Activated CD8-positive, alpha-beta T cell treated with anti-CD3 and anti-CD28 coated beads, Interleukin-2, amount 10 ng/mL, durations not matched to agents 7 days and 5 days (primary cell): ENCODE measurements at regions not wholly inside any gene's neighbourhood (a gene's known extent, or its start where the extent isn't known, plus 50 kb on each side); places are given as distances from the start of the nearest gene placed in this dataset.

Experiments
- ATAC-seq: fragments of 150-1000 bp; cut with Tn5 transposase; one replicate; pipeline ENCODE4 v1.10.0; 2021; ENCODE audit warnings: moderate library complexity
- CTCF ChIA-PET: fragments of 350-600 bp; sonication (Branson Sonifier 250); formaldehyde crosslinking; loops from one replicate; lab custom pipeline; 2021; ENCODE audit warnings: antibody characterized with exemption; lab: Charles Lee
- POLR2A ChIA-PET: fragments of 350-600 bp; sonication (Branson Sonifier 250); formaldehyde crosslinking; loops from one replicate; lab custom pipeline; 2021; ENCODE audit warnings: antibody characterized with exemption; lab: Charles Lee
- DNase-seq: peaks from one replicate; pipeline ENCODE4 v3.0.0-alpha.2; 2020
- H3K27ac Mint-ChIP-seq: one replicate; pipeline ENCODE4 v1.8.0; 2021; ENCODE audit warnings: mild to moderate bottlenecking, mixed read lengths
- H3K27me3 Mint-ChIP-seq: one replicate; pipeline ENCODE4 v1.8.0; 2021; ENCODE audit warnings: low read depth, mixed read lengths
- H3K36me3 Mint-ChIP-seq: one replicate; pipeline ENCODE4 v1.8.0; 2021; ENCODE audit warnings: low read depth, mixed read lengths
- H3K4me1 Mint-ChIP-seq: one replicate; pipeline ENCODE4 v1.8.0; 2021; ENCODE audit warnings: low read depth, mixed read lengths
- H3K4me3 Mint-ChIP-seq: one replicate; pipeline ENCODE4 v1.8.0; 2021; ENCODE audit warnings: mild to moderate bottlenecking, mixed read lengths
- H3K9me3 Mint-ChIP-seq: one replicate; pipeline ENCODE4 v1.8.0; 2022; ENCODE audit warnings: mixed read lengths; ENCODE audit not compliant: insufficient read depth

DNA sequence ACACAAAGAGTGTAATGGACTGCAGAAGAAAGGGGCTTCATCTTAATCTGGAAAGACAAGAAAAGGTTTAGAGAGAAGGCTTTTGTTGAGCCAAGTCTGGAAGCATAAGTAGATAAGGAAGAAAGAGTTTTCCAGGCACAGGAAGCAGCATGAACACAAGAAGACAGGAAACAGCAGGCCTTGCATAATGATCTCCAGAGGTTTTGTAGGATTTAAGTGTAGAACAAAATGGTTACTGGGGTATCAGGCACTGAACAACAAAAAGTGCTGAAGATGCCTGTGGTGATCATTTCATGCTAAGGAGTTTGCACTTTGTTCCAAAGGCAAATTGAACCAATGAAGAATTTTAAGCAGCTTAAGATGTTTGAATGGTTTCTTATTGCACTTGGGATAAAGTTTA lies 281.6 kb upstream of the TANK start:
- H3K9me3 Mint-ChIP-seq: no peaks in the 10 kb centered on the region
- ATAC-seq (no peak), DNase-seq (no peak)
- H3K4me1 Mint-ChIP-seq: no peaks in the 10 kb centered on the region
- no peaks in the 10 kb centered on the region for H3K36me3 Mint-ChIP-seq
- H3K27me3 Mint-ChIP-seq: peaks cover 2% of the 10 kb centered on the region
- H3K27ac Mint-ChIP-seq: no peak overlapping the region
- ChIA-PET POLR2A (no interaction called here), CTCF (no interaction called here)
- no peak overlapping the region for H3K4me3 Mint-ChIP-seq

DNA sequence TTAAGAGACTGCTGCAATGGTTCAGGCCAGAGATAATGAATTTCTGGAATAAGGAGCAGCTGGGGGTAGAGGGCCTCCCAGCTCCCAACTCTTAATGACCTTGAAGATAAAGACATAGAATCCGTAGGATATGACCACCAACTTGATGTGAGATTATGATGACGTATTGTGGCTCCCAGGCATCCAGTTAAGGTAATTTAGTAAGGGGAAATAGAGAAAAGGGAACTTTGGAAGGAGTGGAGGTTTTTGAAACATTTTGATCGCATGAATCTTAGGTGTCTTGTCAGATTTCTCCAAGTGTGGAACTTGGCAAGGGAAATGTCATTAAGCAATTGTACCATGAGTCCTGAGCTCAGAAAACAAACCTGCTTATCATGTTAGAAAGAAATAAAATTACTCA lies 277.3 kb upstream of the TANK start:
- ChIA-PET POLR2A (no interaction called here), CTCF (interaction anchor here (1.4 kb wide), 1 partner anchor 180 kb away, joined by 3 read pairs; no protein-coding TSS in a partner anchor)
- Mint-ChIP-seq H3K36me3 (no peaks in the 10 kb centered on the region), H3K4me1 (no peaks in the 10 kb centered on the region), H3K9me3 (no peaks in the 10 kb centered on the region), H3K27me3 (peaks cover 2% of the 10 kb centered on the region), H3K4me3 (no peak overlapping the region), H3K27ac (no peak overlapping the region)
- DNase-seq (no peak), ATAC-seq (no peak)

DNA sequence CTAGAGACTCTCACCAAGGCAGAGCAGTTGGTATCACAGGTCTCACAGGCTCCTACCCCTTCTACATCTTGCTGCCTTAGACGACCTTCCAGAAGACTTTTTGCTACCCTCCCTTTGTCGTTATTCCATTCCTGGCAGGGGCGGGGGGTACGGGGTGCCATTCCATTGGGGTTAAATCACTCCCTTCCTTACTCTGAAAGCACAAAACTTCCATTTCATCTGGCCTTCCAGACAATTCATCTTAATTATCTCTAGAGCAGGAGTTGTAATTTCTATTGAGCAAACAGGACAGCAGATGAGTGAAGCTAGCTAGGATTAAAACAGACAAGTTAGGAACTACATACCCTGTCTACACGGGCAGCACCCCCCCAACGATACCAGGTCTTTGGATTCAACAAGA lies 276.2 kb upstream of the TANK start:
- Mint-ChIP-seq H3K4me1 (no peaks in the 10 kb centered on the region), H3K27ac (no peak overlapping the region), H3K27me3 (peaks cover 2% of the 10 kb centered on the region), H3K9me3 (no peaks in the 10 kb centered on the region), H3K4me3 (no peak overlapping the region), H3K36me3 (no peaks in the 10 kb centered on the region)
- ATAC-seq (no peak), DNase-seq (no peak)
- POLR2A ChIA-PET: no interaction called here
- CTCF ChIA-PET: interaction anchor here (1.4 kb wide), 1 partner anchor 179 kb away, joined by 3 read pairs; no protein-coding TSS in a partner anchor

DNA sequence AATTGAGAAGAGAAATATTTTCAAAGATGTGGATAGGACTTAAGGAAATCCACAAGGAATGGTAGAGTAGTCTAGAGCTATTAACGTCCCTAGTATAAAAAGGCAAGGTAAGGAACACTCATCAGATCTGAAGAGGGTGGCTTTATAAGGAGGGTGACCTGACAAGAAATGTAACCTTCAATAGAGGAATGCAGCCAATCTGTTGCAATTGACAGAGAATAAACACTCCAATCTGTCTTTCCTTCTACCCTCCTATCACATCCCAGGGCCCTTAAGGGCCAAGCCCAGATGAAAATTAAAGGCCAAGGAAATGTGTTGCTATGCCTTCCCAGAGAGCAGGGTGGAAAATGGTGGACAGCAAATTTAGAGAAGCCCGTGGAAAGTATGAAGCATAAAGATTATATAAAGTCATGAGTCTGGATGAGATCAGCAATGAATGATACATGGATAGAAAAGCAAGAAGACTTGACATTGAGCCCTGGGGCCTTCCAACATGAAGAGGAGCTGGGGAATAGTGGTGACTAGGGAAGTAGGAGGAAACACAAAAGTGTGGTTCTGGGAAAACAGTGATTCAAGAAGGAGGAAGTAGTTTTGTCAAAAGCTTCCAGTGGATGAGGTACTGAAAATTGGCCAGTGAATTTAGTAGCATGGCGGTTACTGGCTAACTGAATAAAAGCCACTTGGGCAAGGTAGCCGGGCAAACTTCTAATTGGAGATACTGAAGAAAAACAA lies 270.6 kb upstream of the TANK start:
- no peaks in the 10 kb centered on the region for H3K27me3 Mint-ChIP-seq
- no peaks in the 10 kb centered on the region for H3K9me3 Mint-ChIP-seq
- CTCF ChIA-PET: interaction anchor here (0.6 kb wide), 1 partner anchor 67 kb away, joined by 3 read pairs; no protein-coding TSS in a partner anchor
- H3K4me3 Mint-ChIP-seq: no peak overlapping the region
- no peak for ATAC-seq
- no peak overlapping the region for H3K27ac Mint-ChIP-seq
- POLR2A ChIA-PET: no interaction called here
- no peaks in the 10 kb centered on the region for H3K4me1 Mint-ChIP-seq
- DNase-seq: no peak
- no peaks in the 10 kb centered on the region for H3K36me3 Mint-ChIP-seq

DNA sequence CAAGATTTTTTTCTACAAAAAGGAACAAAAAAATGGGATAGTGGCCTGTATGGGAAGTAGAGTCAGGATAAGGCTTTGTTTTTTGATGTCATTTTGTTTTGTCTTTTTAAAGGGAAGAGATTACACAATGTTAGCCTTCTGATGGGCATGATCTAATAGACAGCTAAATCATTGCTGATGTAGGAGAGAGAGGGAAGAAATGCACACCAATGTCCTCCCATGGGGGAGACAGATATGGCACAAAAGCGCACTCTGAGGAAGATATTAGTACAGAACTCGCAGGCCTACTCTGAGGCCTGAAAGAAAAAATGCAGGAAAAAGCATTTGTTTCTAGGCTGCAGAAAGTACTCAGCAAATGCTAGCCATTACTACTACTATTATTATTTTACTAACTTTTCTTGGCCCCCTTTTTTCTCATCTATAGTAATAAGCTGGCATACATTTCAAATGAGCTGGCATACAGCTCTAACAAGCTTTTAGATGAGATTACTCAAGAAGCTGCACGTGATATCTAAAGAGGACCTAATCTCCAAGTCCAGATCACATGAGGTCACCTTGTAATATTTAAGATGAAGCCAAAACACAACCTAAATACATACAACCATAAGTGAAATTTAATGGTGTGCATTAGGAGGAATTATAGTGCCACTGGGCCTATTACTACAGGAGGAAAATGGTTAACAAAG lies 269.4 kb upstream of the TANK start:
- Mint-ChIP-seq H3K9me3 (no peaks in the 10 kb centered on the region), H3K27me3 (no peaks in the 10 kb centered on the region), H3K4me1 (no peaks in the 10 kb centered on the region), H3K27ac (no peak overlapping the region), H3K4me3 (no peak overlapping the region), H3K36me3 (no peaks in the 10 kb centered on the region)
- DNase-seq: no peak
- ChIA-PET POLR2A (interaction anchor here (0.6 to 0.7 kb wide), 2 partner anchors 174 to 638 kb away, joined by 3 to 6 read pairs; no protein-coding TSS in a partner anchor), CTCF (no interaction called here)
- ATAC-seq: no peak

DNA sequence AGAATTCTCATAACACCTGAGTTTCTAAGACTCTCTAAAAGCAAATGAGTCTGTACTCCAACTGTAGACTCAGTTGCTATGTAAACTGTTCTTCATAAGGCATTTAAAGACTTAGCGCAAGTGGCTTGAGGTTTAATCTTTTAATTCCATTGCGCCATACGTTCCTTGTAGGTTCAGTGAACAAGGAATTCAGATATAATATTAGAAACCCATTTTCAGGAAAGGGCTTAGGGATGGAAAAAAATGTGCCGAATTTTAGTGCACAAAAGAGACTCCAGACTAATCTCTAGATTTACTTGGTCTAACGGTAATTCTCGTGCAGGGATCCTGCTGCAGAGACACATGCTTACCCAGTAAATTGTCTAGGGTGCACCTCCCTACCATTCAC lies 268.9 kb upstream of the TANK start:
- no peak overlapping the region for H3K4me3 Mint-ChIP-seq
- H3K36me3 Mint-ChIP-seq: no peaks in the 10 kb centered on the region
- H3K9me3 Mint-ChIP-seq: no peaks in the 10 kb centered on the region
- no peak for DNase-seq
- H3K27ac Mint-ChIP-seq: no peak overlapping the region
- no peak for ATAC-seq
- H3K4me1 Mint-ChIP-seq: no peaks in the 10 kb centered on the region
- ChIA-PET POLR2A (no interaction called here), CTCF (no interaction called here)
- H3K27me3 Mint-ChIP-seq: no peaks in the 10 kb centered on the region

DNA sequence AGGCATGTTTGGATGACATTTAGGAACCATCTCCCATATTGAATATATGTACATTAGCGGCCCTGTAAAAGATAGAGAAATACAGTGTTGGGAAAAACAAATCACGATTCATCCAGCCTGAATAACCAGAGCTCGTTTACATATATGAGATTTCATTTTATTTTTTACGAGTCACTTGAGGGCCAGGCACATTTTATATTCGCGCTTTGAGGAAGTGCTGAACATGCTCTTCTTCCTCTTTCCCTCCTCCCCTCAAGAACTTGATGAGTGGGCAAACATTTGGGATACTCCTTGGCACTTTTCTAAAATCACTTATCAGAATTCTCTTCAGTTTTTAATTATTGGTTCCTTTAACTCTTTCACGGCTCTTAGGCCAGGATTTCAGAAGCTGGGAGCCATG lies 268.0 kb upstream of the TANK start:
- H3K36me3 Mint-ChIP-seq: no peaks in the 10 kb centered on the region
- no peak for DNase-seq
- H3K27ac Mint-ChIP-seq: no peak overlapping the region
- no peak for ATAC-seq
- no peaks in the 10 kb centered on the region for H3K9me3 Mint-ChIP-seq
- no peak overlapping the region for H3K4me3 Mint-ChIP-seq
- H3K27me3 Mint-ChIP-seq: no peaks in the 10 kb centered on the region
- H3K4me1 Mint-ChIP-seq: no peaks in the 10 kb centered on the region
- ChIA-PET POLR2A (no interaction called here), CTCF (interaction anchor here (0.7 kb wide), 1 partner anchor 870 kb away, joined by 3 read pairs; no protein-coding TSS in a partner anchor)

DNA sequence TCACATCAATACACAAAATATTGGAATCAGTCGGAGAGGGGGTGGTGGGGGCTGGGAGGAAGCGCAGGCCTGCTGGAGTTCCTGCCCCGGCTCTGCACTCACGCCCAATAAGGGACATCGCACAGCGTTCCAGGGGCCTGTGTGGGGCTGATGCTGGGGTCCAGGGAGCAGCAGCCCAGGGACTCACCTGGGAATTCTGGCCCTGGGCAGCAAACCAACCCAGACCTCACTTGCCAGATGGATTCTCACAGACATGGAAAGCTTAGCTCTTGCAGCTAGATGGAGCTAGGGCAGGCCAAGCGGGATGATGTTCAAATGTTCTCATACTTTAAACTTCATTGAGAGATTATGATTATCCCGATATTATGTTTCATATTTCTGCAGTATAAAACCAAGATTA lies 266.6 kb upstream of the TANK start:
- no peaks in the 10 kb centered on the region for H3K4me1 Mint-ChIP-seq
- H3K27ac Mint-ChIP-seq: no peak overlapping the region
- H3K4me3 Mint-ChIP-seq: no peak overlapping the region
- ChIA-PET CTCF (no interaction called here), POLR2A (no interaction called here)
- no peaks in the 10 kb centered on the region for H3K36me3 Mint-ChIP-seq
- no peaks in the 10 kb centered on the region for H3K9me3 Mint-ChIP-seq
- DNase-seq (no peak), ATAC-seq (no peak)
- H3K27me3 Mint-ChIP-seq: peaks cover 2% of the 10 kb centered on the region

DNA sequence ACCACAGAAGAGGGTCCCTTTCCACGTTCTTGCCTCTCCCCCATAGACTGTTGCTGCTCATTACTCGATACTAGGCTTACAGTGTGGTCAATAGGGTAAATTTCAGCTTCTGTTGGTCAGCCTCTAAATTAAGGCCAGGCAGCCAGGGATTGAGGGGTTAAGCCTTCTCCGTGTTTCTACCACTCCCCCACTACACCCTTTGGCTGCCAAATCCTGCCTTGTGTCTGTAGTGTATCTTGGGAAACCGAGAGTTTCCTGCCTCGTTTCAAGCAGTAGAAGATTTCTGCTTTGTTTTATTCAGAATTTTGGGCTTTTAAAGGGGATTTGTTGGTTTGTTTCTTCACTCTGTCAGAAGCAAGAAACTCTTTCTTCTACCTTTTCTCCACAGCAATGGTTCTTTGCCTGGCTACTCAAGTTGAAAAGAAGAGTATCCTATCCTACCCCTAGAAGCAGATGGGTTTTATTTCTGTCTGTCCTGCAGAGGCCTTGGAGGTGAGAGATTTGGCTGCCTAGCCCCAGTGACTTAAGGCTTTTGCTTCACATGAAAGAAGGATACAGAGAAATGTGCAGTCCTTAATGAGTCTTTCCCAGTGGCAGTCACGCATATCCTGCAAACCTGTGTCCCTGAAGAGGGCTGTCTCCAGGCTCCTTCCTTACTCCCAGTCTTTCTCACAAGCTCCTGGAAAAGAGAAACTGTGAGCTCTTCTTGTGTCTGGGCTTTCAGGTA lies 261.5 kb upstream of the TANK start:
- Mint-ChIP-seq H3K36me3 (no peaks in the 10 kb centered on the region), H3K27me3 (peaks cover 2% of the 10 kb centered on the region), H3K4me3 (no peak overlapping the region), H3K27ac (no peak overlapping the region), H3K4me1 (no peaks in the 10 kb centered on the region), H3K9me3 (no peaks in the 10 kb centered on the region)
- DNase-seq (no peak), ATAC-seq (no peak)
- ChIA-PET CTCF (no interaction called here), POLR2A (no interaction called here)

DNA sequence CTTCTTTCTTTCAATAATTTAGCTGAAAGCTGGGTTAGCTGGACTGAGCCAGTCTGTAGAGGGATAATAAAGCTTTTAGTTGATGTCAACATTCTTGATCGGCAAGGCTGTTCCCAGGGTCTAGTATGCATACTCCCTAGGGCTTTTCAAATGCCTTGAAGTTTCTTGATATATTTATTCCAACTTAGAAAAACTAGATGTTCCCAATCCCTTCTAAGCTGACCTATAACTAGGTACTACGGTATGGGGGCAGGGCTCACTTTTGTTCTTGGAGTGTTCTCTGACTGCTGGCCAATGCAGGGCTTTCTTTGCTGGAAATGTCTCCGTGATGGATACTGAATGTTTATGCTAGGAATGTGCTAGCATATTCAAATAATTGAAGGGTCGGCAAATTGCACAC lies 258.6 kb upstream of the TANK start:
- Mint-ChIP-seq H3K27ac (no peak overlapping the region), H3K27me3 (peaks cover 2% of the 10 kb centered on the region), H3K4me3 (no peak overlapping the region), H3K36me3 (no peaks in the 10 kb centered on the region), H3K9me3 (no peaks in the 10 kb centered on the region), H3K4me1 (no peaks in the 10 kb centered on the region)
- DNase-seq (no peak), ATAC-seq (no peak)
- ChIA-PET CTCF (no interaction called here), POLR2A (no interaction called here)

DNA sequence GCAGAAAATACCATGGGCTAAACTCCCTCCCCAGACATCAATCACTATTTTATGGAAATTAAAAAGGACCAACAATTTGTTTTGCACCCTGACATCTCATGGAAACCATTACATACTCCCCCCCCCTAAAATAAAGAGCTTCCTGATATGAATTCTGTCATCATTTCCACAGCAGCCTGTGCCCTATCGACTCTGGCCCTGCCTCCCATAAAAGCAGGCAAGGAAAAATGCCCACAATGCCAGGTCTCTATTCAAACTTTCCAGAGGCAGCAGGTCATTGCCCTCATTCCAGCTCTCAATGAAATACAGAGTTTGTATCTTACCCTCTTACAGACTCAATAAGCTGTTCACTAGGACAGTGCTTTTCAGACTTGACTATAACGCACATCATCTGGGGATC lies 254.4 kb upstream of the TANK start:
- Mint-ChIP-seq H3K4me1 (peaks cover 3% of the 10 kb centered on the region), H3K27ac (no peak overlapping the region), H3K9me3 (no peaks in the 10 kb centered on the region), H3K4me3 (no peak overlapping the region), H3K36me3 (no peaks in the 10 kb centered on the region), H3K27me3 (peaks cover 2% of the 10 kb centered on the region)
- ChIA-PET CTCF (no interaction called here), POLR2A (no interaction called here)
- ATAC-seq (no peak), DNase-seq (no peak)

DNA sequence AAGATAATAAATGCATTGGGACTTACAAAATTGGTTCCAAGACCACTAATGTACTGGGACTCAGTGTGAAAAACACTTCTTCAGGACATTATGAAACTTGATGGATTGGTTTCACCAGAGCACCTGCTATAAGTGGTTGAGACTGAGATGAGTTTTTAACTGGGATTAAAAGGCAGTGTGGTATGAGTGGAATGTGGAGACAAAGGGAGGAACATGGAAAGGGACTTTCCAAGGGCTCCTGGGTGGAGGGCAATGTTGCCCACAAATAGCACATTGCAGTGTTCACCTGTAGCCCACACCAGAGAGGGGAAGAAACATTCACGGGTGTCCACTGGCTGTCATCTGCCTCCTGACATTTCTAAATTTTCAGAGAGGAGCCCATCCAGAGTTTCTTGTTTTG lies 253.3 kb upstream of the TANK start:
- no peak for ATAC-seq
- H3K4me1 Mint-ChIP-seq: peaks cover 3% of the 10 kb centered on the region
- H3K27ac Mint-ChIP-seq: no peak overlapping the region
- no peaks in the 10 kb centered on the region for H3K36me3 Mint-ChIP-seq
- H3K4me3 Mint-ChIP-seq: no peak overlapping the region
- POLR2A ChIA-PET: no interaction called here
- CTCF ChIA-PET: no interaction called here
- peaks cover 2% of the 10 kb centered on the region for H3K27me3 Mint-ChIP-seq
- DNase-seq: no peak
- no peaks in the 10 kb centered on the region for H3K9me3 Mint-ChIP-seq
